Activated CD8-positive, alpha-beta memory T cell treated with anti-CD3 and anti-CD28 coated beads, Interleukin-2, amount 10 ng/mL, durations not matched to agents 7 days and 5 days (primary cell): ENCODE measurements at regions not wholly inside any gene's neighbourhood (a gene's known extent, or its start where the extent isn't known, plus 50 kb on each side); places are given as distances from the start of the nearest gene placed in this dataset.
"Not testable (repeated sequence)": the region's sequence is repeated elsewhere in the genome, so short reads cannot be mapped to it uniquely, and the experiment has no call there.

Experiments used
- ATAC-seq: fragments of 150-1000 bp; cut with Tn5 transposase; one replicate; pipeline ENCODE4 v1.10.0; 2021; ENCODE audit warnings: moderate library complexity
- CTCF ChIA-PET: fragments of 350-600 bp; sonication (Branson Sonifier 250); formaldehyde crosslinking; loops from one replicate; lab custom pipeline; 2021; ENCODE audit warnings: antibody characterized with exemption; lab: Charles Lee
- DNase-seq: peaks from one replicate; pipeline ENCODE4 v3.0.0-alpha.2; 2020
- H3K27ac Mint-ChIP-seq: one replicate; pipeline ENCODE4 v1.8.0; 2021; ENCODE audit warnings: mild to moderate bottlenecking, mixed read lengths
- H3K27me3 Mint-ChIP-seq: one replicate; pipeline ENCODE4 v1.8.0; 2021; ENCODE audit warnings: mixed read lengths
- H3K36me3 Mint-ChIP-seq: one replicate; pipeline ENCODE4 v1.8.0; 2021; ENCODE audit warnings: mild to moderate bottlenecking, mixed read lengths
- H3K4me1 Mint-ChIP-seq: one replicate; pipeline ENCODE4 v1.8.0; 2021; ENCODE audit warnings: mixed read lengths
- H3K4me3 Mint-ChIP-seq: one replicate; pipeline ENCODE4 v1.8.0; 2021; ENCODE audit warnings: mild to moderate bottlenecking, moderate library complexity, mixed read lengths
- H3K9me3 Mint-ChIP-seq: one replicate; pipeline ENCODE4 v1.8.0; 2022; ENCODE audit warnings: low read depth, mixed read lengths

- Mint-ChIP-seq H3K4me3 (no peak overlapping the region), H3K27ac (no peak overlapping the region), H3K36me3 (no peaks in the 10 kb centered on the region), H3K9me3 (peaks cover 2% of the 10 kb centered on the region), H3K27me3 (peaks cover 6% of the 10 kb centered on the region), H3K4me1 (no peaks in the 10 kb centered on the region)
- ATAC-seq (no peak), DNase-seq (no peak)
- CTCF ChIA-PET, result no interaction called here
Measured at GRCh38 chr14:104473244-104473565, 106.4 kb upstream of the C14orf180 start.

- Mint-ChIP-seq H3K36me3 (no peaks in the 10 kb centered on the region), H3K4me3 (no peak overlapping the region), H3K9me3 (peaks cover 2% of the 10 kb centered on the region), H3K27ac (no peak overlapping the region), H3K4me1 (no peaks in the 10 kb centered on the region), H3K27me3 (peaks cover 4% of the 10 kb centered on the region)
- DNase-seq (no peak), ATAC-seq (no peak)
- CTCF ChIA-PET, result no interaction called here
Measured at GRCh38 chr14:104473649-104474494, 105.7 kb upstream of the C14orf180 start.

- Mint-ChIP-seq H3K27me3 (peaks cover 3% of the 10 kb centered on the region), H3K4me3 (no peak overlapping the region), H3K4me1 (no peaks in the 10 kb centered on the region), H3K9me3 (peaks cover 2% of the 10 kb centered on the region), H3K27ac (no peak overlapping the region), H3K36me3 (no peaks in the 10 kb centered on the region)
- ATAC-seq (no peak), DNase-seq (no peak)
- CTCF ChIA-PET, result no interaction called here
Measured at GRCh38 chr14:104474495-104475213, 104.9 kb upstream of the C14orf180 start.

- H3K36me3 Mint-ChIP-seq, result no peaks in the 10 kb centered on the region
- H3K9me3 Mint-ChIP-seq, result peaks cover 2% of the 10 kb centered on the region
- no peak overlapping the region for H3K27ac Mint-ChIP-seq
- ATAC-seq, result no peak
- CTCF ChIA-PET, result no interaction called here
- DNase-seq, result no peak
- no peaks in the 10 kb centered on the region for H3K4me1 Mint-ChIP-seq
- no peak overlapping the region for H3K4me3 Mint-ChIP-seq
- H3K27me3 Mint-ChIP-seq, result peaks cover 3% of the 10 kb centered on the region
Measured at GRCh38 chr14:104475256-104475655, 104.3 kb upstream of the C14orf180 start.

- H3K36me3 Mint-ChIP-seq, result no peaks in the 10 kb centered on the region
- H3K9me3 Mint-ChIP-seq, result peaks cover 2% of the 10 kb centered on the region
- CTCF ChIA-PET, result no interaction called here
Measured at GRCh38 chr14:104475802-104476201, 103.8 kb upstream of the C14orf180 start.

GRCh38 chr14:104476437-104476836 is 103.1 kb upstream of the C14orf180 start:
- no peaks in the 10 kb centered on the region for H3K36me3 Mint-ChIP-seq
- no peak overlapping the region for H3K4me3 Mint-ChIP-seq
- ATAC-seq (no peak), DNase-seq (no peak)
- no peaks in the 10 kb centered on the region for H3K4me1 Mint-ChIP-seq
- H3K9me3 Mint-ChIP-seq, result peaks cover 2% of the 10 kb centered on the region
- peaks cover 3% of the 10 kb centered on the region for H3K27me3 Mint-ChIP-seq
- CTCF ChIA-PET, result no interaction called here
- H3K27ac Mint-ChIP-seq, result no peak overlapping the region

More at GRCh38 chr14:104475802-104476201, 103.8 kb upstream of the C14orf180 start:
- DNase-seq (no peak), ATAC-seq (no peak)
- Mint-ChIP-seq H3K4me3 (no peak overlapping the region), H3K27ac (no peak overlapping the region), H3K27me3 (peaks cover 3% of the 10 kb centered on the region), H3K4me1 (no peaks in the 10 kb centered on the region)

GRCh38 chr14:104477117-104477623 is 102.4 kb upstream of the C14orf180 start:
- Mint-ChIP-seq H3K4me3 (no peak overlapping the region), H3K4me1 (no peaks in the 10 kb centered on the region), H3K27me3 (peaks cover 3% of the 10 kb centered on the region), H3K27ac (no peak overlapping the region), H3K36me3 (no peaks in the 10 kb centered on the region), H3K9me3 (peaks cover 5% of the 10 kb centered on the region)
- ATAC-seq (no peak), DNase-seq (no peak)
- CTCF ChIA-PET, result no interaction called here

- Mint-ChIP-seq H3K27ac (no peak overlapping the region), H3K9me3 (peaks cover 6% of the 10 kb centered on the region), H3K4me1 (no peaks in the 10 kb centered on the region), H3K36me3 (no peaks in the 10 kb centered on the region), H3K4me3 (no peak overlapping the region), H3K27me3 (peaks cover 3% of the 10 kb centered on the region)
- CTCF ChIA-PET, result no interaction called here
- DNase-seq (no peak), ATAC-seq (no peak)
Measured at GRCh38 chr14:104477666-104478380, 101.7 kb upstream of the C14orf180 start.

- ATAC-seq, result no peak
- CTCF ChIA-PET, result no interaction called here
- DNase-seq, result no peak
- H3K4me3 Mint-ChIP-seq, result no peak overlapping the region
- H3K27ac Mint-ChIP-seq, result no peak overlapping the region
- H3K36me3 Mint-ChIP-seq, result no peaks in the 10 kb centered on the region
- H3K4me1 Mint-ChIP-seq, result no peaks in the 10 kb centered on the region
- H3K9me3 Mint-ChIP-seq, result peaks cover 9% of the 10 kb centered on the region
- peaks cover 3% of the 10 kb centered on the region for H3K27me3 Mint-ChIP-seq
Measured at GRCh38 chr14:104478656-104479055, 100.9 kb upstream of the C14orf180 start.

GRCh38 chr14:104479901-104480300 is 99.7 kb upstream of the C14orf180 start:
- Mint-ChIP-seq H3K27me3 (peaks cover 7% of the 10 kb centered on the region), H3K36me3 (no peaks in the 10 kb centered on the region), H3K4me1 (no peaks in the 10 kb centered on the region), H3K27ac (no peak overlapping the region), H3K4me3 (no peak overlapping the region), H3K9me3 (peaks cover 9% of the 10 kb centered on the region)
- no peak for DNase-seq
- CTCF ChIA-PET, result no interaction called here
- ATAC-seq, result no peak

- CTCF ChIA-PET, result no interaction called here
- Mint-ChIP-seq H3K27ac (no peak overlapping the region), H3K36me3 (no peaks in the 10 kb centered on the region), H3K4me1 (no peaks in the 10 kb centered on the region), H3K4me3 (no peak overlapping the region), H3K27me3 (peaks cover 8% of the 10 kb centered on the region), H3K9me3 (peaks cover 9% of the 10 kb centered on the region)
- ATAC-seq (no peak), DNase-seq (no peak)
Measured at GRCh38 chr14:104481323-104481722, 98.2 kb upstream of the C14orf180 start.

- H3K4me3 Mint-ChIP-seq, CTCF ChIA-PET, H3K27ac Mint-ChIP-seq, H3K27me3 Mint-ChIP-seq, DNase-seq, H3K36me3 Mint-ChIP-seq, H3K9me3 Mint-ChIP-seq, ATAC-seq, H3K4me1 Mint-ChIP-seq: not testable (repeated sequence)
Measured at GRCh38 chr14:104482017-104482416, 97.5 kb upstream of the C14orf180 start.

GRCh38 chr14:104486222-104486923 is 93.2 kb upstream of the C14orf180 start:
- CTCF ChIA-PET, result no interaction called here
- no peak for DNase-seq
- Mint-ChIP-seq H3K4me3 (no peak overlapping the region), H3K4me1 (no peaks in the 10 kb centered on the region), H3K27ac (no peak overlapping the region), H3K27me3 (peaks cover 21% of the 10 kb centered on the region), H3K9me3 (peaks cover 9% of the 10 kb centered on the region), H3K36me3 (no peaks in the 10 kb centered on the region)
- no peak for ATAC-seq
